Retinal pigment epithelial cell (primary cell): ENCODE measurements at regions not wholly inside any gene's neighbourhood (a gene's known extent, or its start where the extent isn't known, plus 50 kb on each side); places are given as distances from the start of the nearest gene placed in this dataset.
A peak's percentile ranks its signal among the peaks of the same experiment; 100 is the strongest.

Experiments used
- DNase-seq: peaks from one replicate; pipeline ENCODE4 v3.0.0-alpha.2; 2010; ENCODE audit warnings: low read depth
- H3K4me3 ChIP-seq: 2 replicates; pipeline ENCODE4 v1.5.1; 2011; ENCODE audit warnings: mild to moderate bottlenecking, low read length, control low read depth, moderate library complexity
- CTCF ChIP-seq: conservative IDR thresholded peaks from 2 replicates; pipeline ENCODE4 v1.5.1; 2011; ENCODE audit warnings: low read depth, low read length, control low read depth, inconsistent platforms

DNA sequence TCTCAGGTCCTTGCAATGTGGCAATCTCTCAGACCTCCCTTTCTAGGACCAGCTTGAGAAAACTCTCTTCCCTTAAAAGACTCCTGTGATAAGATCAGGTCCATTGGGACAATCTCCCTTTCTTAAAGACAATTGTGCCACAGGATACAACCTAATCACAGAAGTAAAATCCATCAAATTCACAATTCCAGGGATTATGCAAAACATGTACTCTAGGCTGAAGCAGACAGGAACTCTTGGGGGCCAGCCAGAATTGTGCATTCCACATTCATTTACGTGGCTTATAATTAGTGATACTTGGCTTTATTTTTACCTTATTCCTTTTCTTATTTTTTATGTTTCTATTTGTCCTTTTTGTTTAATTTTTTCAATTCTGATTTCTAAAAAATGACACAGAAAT is 257.9 kb downstream of the KLF12 start:
- TF ChIP-seq CTCF, result no peak
- H3K4me3 ChIP-seq, result no peak overlapping the region
- peak; percentile 26 for DNase-seq

- TF ChIP-seq CTCF, result no peak
- no peak for DNase-seq
- no peak overlapping the region for H3K4me3 ChIP-seq
Measured at GRCh38 chr13:73873940-73874830, 260.0 kb downstream of the KLF12 start.

- no peak for TF ChIP-seq CTCF
- H3K4me3 ChIP-seq, result no peak overlapping the region
- no peak for DNase-seq
Measured at GRCh38 chr13:73872397-73872796, 261.8 kb downstream of the KLF12 start.

GRCh38 chr13:73870970-73871935 is 263.0 kb downstream of the KLF12 start:
- DNase-seq, result no peak
- no peak for TF ChIP-seq CTCF
- no peak overlapping the region for H3K4me3 ChIP-seq

GRCh38 chr13:73870036-73870741 is 264.0 kb downstream of the KLF12 start:
- H3K4me3 ChIP-seq, result no peak overlapping the region
- TF ChIP-seq CTCF, result no peak
- no peak for DNase-seq

DNA sequence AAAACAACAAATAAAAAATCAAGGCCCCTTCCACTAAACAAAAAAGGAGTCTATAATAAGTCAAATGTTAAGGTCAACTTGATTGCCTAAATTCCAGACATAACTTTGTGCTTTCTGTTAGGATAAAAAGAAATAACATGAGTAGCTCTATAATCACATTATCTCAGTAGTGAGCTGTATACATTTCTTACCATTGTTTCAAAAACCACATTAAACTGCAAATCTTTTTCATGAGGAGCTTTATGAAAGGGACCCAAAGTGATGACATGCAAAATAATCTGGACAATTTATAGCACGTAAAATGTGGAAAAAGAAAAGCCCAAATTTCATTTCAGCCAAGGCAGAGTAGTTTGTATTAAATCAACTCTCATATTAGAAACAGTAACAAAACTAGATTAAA is 269.2 kb downstream of the KLF12 start:
- no peak overlapping the region for H3K4me3 ChIP-seq
- DNase-seq, result peak; percentile 12
- TF ChIP-seq CTCF, result no peak
